ENCODE measurements at regions not wholly inside any gene's neighbourhood (a gene's known extent, or its start where the extent isn't known, plus 50 kb on each side); places are given as distances from the start of the nearest gene placed in this dataset.

DNA sequence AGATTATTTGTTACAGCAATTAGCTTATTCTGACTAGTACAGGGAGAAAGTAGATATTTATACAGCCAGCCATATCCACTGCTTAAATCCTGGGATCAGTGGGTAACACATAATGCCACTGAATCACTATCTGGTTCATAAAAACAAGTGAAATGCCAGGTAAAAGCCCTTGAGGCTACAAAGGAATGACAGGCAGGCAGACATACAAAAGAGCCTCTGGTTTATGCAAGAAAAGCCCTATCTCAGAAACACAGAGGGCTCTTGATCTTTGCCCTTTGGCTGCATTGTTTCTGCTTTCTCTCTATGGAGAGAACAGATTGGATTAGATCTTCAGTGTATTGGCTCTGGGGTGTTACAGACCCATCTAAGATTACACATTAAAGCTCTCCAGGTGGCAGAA is 115.4 kb upstream of the GADL1 start:
- Histone ChIP-seq H3K56ac (ENCODE audit: insufficient read length, low read depth, low read length) (no peak overlapping the region), H3K18ac (ENCODE audit: insufficient read length, low read depth, low read length) (no peak overlapping the region), H3K79me2 (ENCODE audit: insufficient read depth, low read length) (no peaks in the 10 kb centered on the region), H4K5ac (ENCODE audit: insufficient read length, low read depth, low read length) (no peak overlapping the region), H2BK20ac (ENCODE audit: low read depth, low read length, poor library complexity, severe bottlenecking) (no peak overlapping the region), H4K8ac (replicated peaks; ENCODE audit: insufficient read length, low read depth, low read length) (no peak overlapping the region), H3K4me1 (ENCODE audit: insufficient read depth, low read length) (no peaks in the 10 kb centered on the region), H3K27ac (ENCODE audit: insufficient read length, low read depth, low read length) (no peak overlapping the region), H4K20me1 (ENCODE audit: control insufficient read depth, insufficient read depth, insufficient read length) (no peaks in the 10 kb centered on the region), H3K9ac (ENCODE audit: extremely low read depth, insufficient read length, low read length) (no peak overlapping the region), H2BK120ac (ENCODE audit: low read depth, low read length, poor library complexity, severe bottlenecking) (no peak overlapping the region), H3K79me1 (ENCODE audit: insufficient read depth, low read depth, low read length, poor library complexity, severe bottlenecking) (no peaks in the 10 kb centered on the region), H4K91ac (ENCODE audit: insufficient read length, low read depth, low read length) (no peak overlapping the region), H2AFZ (ENCODE audit: low read length) (no peak overlapping the region), H2AK5ac (ENCODE audit: insufficient read length, low read length) (no peak overlapping the region), H2BK5ac (ENCODE audit: insufficient read length, low read length) (no peak overlapping the region), H3K4ac (ENCODE audit: low read depth, low read length) (no peak overlapping the region), H2BK12ac (ENCODE audit: insufficient read length, low read depth, low read length) (no peak overlapping the region), H3K23me2 (ENCODE audit: insufficient read length, low read depth, low read length, poor library complexity, severe bottlenecking) (no peaks in the 10 kb centered on the region), H3K27me3 (ENCODE audit: insufficient read depth, low read length) (no peaks in the 10 kb centered on the region; the same call in 1 of the 2 replicates), H2BK15ac (ENCODE audit: low read depth, low read length) (no peak overlapping the region), H3K23ac (ENCODE audit: insufficient read length, low read depth, low read length) (no peak overlapping the region), H3K14ac (ENCODE audit: insufficient read depth, low read length) (no peak overlapping the region), H3T11ph (ENCODE audit: low read length) (no peak overlapping the region), H3K4me2 (ENCODE audit: insufficient read depth, insufficient read length, low read length) (no peak overlapping the region), H3K9me3 (ENCODE audit: control insufficient read depth, low read depth, low read length) (no peaks in the 10 kb centered on the region)
- peaks cover 9 to 13% of the 10 kb centered on the region in 2 experiments for H3K4me1 Mint-ChIP-seq
- no peaks in the 10 kb centered on the region for H3K36me3 Mint-ChIP-seq (ENCODE audit: insufficient read depth in 1 of 3, low read depth in 3 of 3)
- DNase-seq = no peak
- no peak overlapping the region for H3K4me3 Mint-ChIP-seq
- H3K9me3 Mint-ChIP-seq = peaks cover 0 to 5% of the 10 kb centered on the region in 2 experiments; a peak in 3 of 5 replicates
- no peak overlapping the region for H3K27ac Mint-ChIP-seq
- peaks cover 91% of the 10 kb centered on the region for H3K27me3 Mint-ChIP-seq (ENCODE audit: low read depth)
- TF ChIP-seq, protein P1, sequence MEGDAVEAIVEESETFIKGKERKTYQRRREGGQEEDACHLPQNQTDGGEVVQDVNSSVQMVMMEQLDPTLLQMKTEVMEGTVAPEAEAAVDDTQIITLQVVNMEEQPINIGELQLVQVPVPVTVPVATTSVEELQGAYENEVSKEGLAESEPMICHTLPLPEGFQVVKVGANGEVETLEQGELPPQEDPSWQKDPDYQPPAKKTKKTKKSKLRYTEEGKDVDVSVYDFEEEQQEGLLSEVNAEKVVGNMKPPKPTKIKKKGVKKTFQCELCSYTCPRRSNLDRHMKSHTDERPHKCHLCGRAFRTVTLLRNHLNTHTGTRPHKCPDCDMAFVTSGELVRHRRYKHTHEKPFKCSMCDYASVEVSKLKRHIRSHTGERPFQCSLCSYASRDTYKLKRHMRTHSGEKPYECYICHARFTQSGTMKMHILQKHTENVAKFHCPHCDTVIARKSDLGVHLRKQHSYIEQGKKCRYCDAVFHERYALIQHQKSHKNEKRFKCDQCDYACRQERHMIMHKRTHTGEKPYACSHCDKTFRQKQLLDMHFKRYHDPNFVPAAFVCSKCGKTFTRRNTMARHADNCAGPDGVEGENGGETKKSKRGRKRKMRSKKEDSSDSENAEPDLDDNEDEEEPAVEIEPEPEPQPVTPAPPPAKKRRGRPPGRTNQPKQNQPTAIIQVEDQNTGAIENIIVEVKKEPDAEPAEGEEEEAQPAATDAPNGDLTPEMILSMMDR (conservative IDR thresholded peaks at IDR 0.05) = no peak
